GM23338 (cell line): ENCODE measurements at regions not wholly inside any gene's neighbourhood (a gene's known extent, or its start where the extent isn't known, plus 50 kb on each side); places are given as distances from the start of the nearest gene placed in this dataset.

Experiments used
- ATAC-seq: fragments of 200-7000 bp; cut with Tn5 transposase; 3 replicates; pipeline ENCODE4 v1.9.1; 2020
- DNase-seq: peaks from one replicate; pipeline ENCODE4 v3.0.0-alpha.2; 2015; ENCODE audit warnings: low spot score
- H2AFZ ChIP-seq: fragments of 200-600 bp; sonication (generic); 2 replicates; pipeline ENCODE4 v1.8.0; 2016; ENCODE audit warnings: antibody characterized with exemption, mild to moderate bottlenecking, moderate library complexity
- H3F3A ChIP-seq: fragments of 200-600 bp; sonication (generic); replicated peaks from 2 replicates; pipeline ENCODE4 v1.8.0; 2017; ENCODE audit warnings: antibody characterized with exemption, mixed run types, low read depth
- H3K27ac ChIP-seq: fragments of 200-600 bp; sonication (generic); 2 replicates; pipeline ENCODE4 v1.6.1; 2016; ENCODE audit warnings: low read depth
- H3K27me3 ChIP-seq: fragments of 200-600 bp; sonication (generic); 2 replicates; pipeline ENCODE4 v1.8.0; 2016; ENCODE audit warnings: mild to moderate bottlenecking, mixed run types, moderate library complexity; ENCODE audit not compliant: insufficient read depth
- H3K36me3 ChIP-seq: fragments of 200-600 bp; sonication (generic); 2 replicates; pipeline ENCODE4 v1.8.0; 2016; ENCODE audit warnings: mild to moderate bottlenecking; ENCODE audit not compliant: insufficient read depth
- H3K4me1 ChIP-seq: fragments of 200-600 bp; sonication (generic); 2 replicates; pipeline ENCODE4 v1.8.0; 2016; ENCODE audit warnings: mild to moderate bottlenecking, moderate library complexity; ENCODE audit not compliant: insufficient read depth
- H3K4me2 ChIP-seq: fragments of 200-600 bp; sonication (generic); 2 replicates; pipeline ENCODE4 v1.7.1; 2017; ENCODE audit warnings: mixed run types
- H3K4me3 ChIP-seq: fragments of 200-600 bp; sonication (generic); 2 replicates; pipeline ENCODE4 v1.6.1; 2016; ENCODE audit warnings: mixed run types
- H3K79me2 ChIP-seq: fragments of 200-600 bp; sonication (generic); replicated peaks from 2 replicates; pipeline ENCODE4 v1.8.0; 2017; ENCODE audit warnings: mild to moderate bottlenecking; ENCODE audit not compliant: insufficient read depth
- H3K9me2 ChIP-seq: fragments of 200-600 bp; sonication (generic); 2 replicates; pipeline ENCODE4 v1.8.0; 2017; ENCODE audit not compliant: insufficient read depth
- H4K20me1 ChIP-seq: fragments of 200-600 bp; sonication (generic); replicated peaks from 2 replicates; pipeline ENCODE4 v1.8.0; 2017; ENCODE audit warnings: mild to moderate bottlenecking; ENCODE audit not compliant: insufficient read depth
- H3K27ac Mint-ChIP-seq: 2 replicates; pipeline ENCODE4 v1.8.0; 2020; ENCODE audit warnings: inconsistent platforms, mild to moderate bottlenecking, moderate library complexity, mixed read lengths
- H3K27me3 Mint-ChIP-seq: 3 replicates; pipeline ENCODE4 v1.8.0; 2022; ENCODE audit warnings: low read depth, mild to moderate bottlenecking, moderate library complexity, mixed read lengths, inconsistent platforms; ENCODE audit not compliant: insufficient read depth, poor library complexity
- H3K36me3 Mint-ChIP-seq: 3 replicates; pipeline ENCODE4 v1.8.0; 2021; ENCODE audit warnings: low read depth, mild to moderate bottlenecking, inconsistent platforms, moderate library complexity, mixed read lengths
- H3K4me1 Mint-ChIP-seq: 3 replicates; pipeline ENCODE4 v1.8.0; 2020; ENCODE audit warnings: mild to moderate bottlenecking, inconsistent platforms, mixed read lengths
- H3K4me3 Mint-ChIP-seq: 3 replicates; pipeline ENCODE4 v1.8.0; 2021; ENCODE audit warnings: moderate library complexity, mild to moderate bottlenecking, inconsistent platforms, mixed read lengths
- H3K9me3 Mint-ChIP-seq: 3 replicates; pipeline ENCODE4 v1.8.0; 2020; ENCODE audit warnings: moderate library complexity, mild to moderate bottlenecking, inconsistent platforms, mixed read lengths
- CREB1 ChIP-seq: fragments of 250-450 bp; sonication (Bioruptor Pico); IDR thresholded peaks from 2 replicates; pipeline ENCODE4 v1.5.0; 2020; ENCODE audit warnings: low read depth, mild to moderate bottlenecking, moderate library complexity
- ETS1 ChIP-seq: IDR thresholded peaks from 2 replicates; pipeline ENCODE4 v1.6.1; 2016; ENCODE audit warnings: antibody characterized with exemption
- POLR2AphosphoS5 ChIP-seq: IDR thresholded peaks from 2 replicates; pipeline ENCODE4 v1.6.1; 2016; ENCODE audit warnings: antibody characterized with exemption, low read depth
- ZNF114 ChIP-seq: fragments of 250-450 bp; sonication (Bioruptor Pico); IDR thresholded peaks from 2 replicates; pipeline ENCODE4 v1.5.0; 2020; ENCODE audit warnings: mild to moderate bottlenecking, moderate library complexity
- ZNF462 ChIP-seq: fragments of 250-450 bp; sonication (Bioruptor Pico); IDR thresholded peaks from 2 replicates; pipeline ENCODE4 v1.5.0; 2020; ENCODE audit warnings: mild to moderate bottlenecking, moderate library complexity

DNA sequence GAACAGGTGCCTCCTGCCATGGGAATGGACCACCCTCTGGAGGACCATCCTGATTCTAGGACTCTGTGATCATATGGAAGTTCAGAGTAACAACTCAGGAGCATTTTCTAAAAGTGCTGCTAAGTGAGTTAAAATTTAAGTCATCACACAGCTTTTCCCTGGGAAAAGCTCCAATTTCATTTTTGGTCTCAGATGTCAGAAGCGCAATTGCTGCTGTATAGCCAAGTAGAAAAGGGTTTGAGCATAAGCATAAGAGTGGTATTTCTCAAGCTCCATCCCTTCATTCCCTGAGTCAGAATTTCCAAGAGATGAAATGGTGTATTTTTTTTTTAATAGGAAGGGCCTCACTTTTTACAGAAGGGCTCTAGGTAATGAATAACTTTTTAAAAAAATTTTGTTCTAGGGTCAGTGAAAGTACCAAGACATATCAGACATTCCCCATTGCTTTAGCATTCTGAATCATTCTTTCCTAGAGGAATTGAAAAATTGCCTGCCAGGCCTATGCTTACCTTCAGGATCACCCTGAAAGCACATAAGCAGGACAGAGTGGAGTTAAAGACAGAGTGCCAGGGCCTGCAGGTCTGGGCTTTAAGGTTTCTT lies 564.5 kb upstream of the ISX start (continued):
- TF ChIP-seq ZNF462: no peak

GRCh38 chr22:34502821-34503220 lies 563.1 kb upstream of the ISX start:
- peaks cover 3% of the 10 kb centered on the region; the same call in 1 of the 3 replicates for H3K36me3 Mint-ChIP-seq
- Histone ChIP-seq H3K4me1 (no peaks in the 10 kb centered on the region), H3K79me2 (no peaks in the 10 kb centered on the region), H4K20me1 (no peaks in the 10 kb centered on the region), H3K4me2 (no peak overlapping the region), H3K4me3 (no peak overlapping the region), H3K27me3 (no peaks in the 10 kb centered on the region), H2AFZ (no peak overlapping the region), H3K36me3 (no peaks in the 10 kb centered on the region), H3K9me2 (peaks cover 16% of the 10 kb centered on the region; the same call in 1 of the 2 replicates), H3F3A (peaks cover 4% of the 10 kb centered on the region; the same call in 1 of the 2 replicates), H3K27ac (no peak overlapping the region)
- no peak overlapping the region for H3K27ac Mint-ChIP-seq
- no peak for DNase-seq
- ATAC-seq: no peak
- no peaks in the 10 kb centered on the region for H3K27me3 Mint-ChIP-seq
- H3K4me3 Mint-ChIP-seq: no peak overlapping the region
- peaks cover 69% of the 10 kb centered on the region for H3K9me3 Mint-ChIP-seq
- no peaks in the 10 kb centered on the region for H3K4me1 Mint-ChIP-seq
- no peak for TF ChIP-seq ETS1
- TF ChIP-seq POLR2AphosphoS5: no peak
- TF ChIP-seq ZNF462: no peak
- no peak for TF ChIP-seq CREB1 (CRISPR knock-in tag)
- no peak for TF ChIP-seq ZNF114 (CRISPR knock-in tag)
